Effector memory CD4-positive, alpha-beta T cell (primary cell): ENCODE measurements at regions not wholly inside any gene's neighbourhood (a gene's known extent, or its start where the extent isn't known, plus 50 kb on each side); places are given as distances from the start of the nearest gene placed in this dataset.

Source experiments
- DNase-seq, 3 donors: peaks; one replicate each; pipeline ENCODE4 v3.0.0-alpha.2; 2020
- H3K27ac ChIP-seq: 2 replicates; pipeline ENCODE4 v1.7.0; 2013; ENCODE audit warnings: mild to moderate bottlenecking, low read length, moderate library complexity; ENCODE audit not compliant: insufficient read depth, poor library complexity, severe bottlenecking
- H3K27me3 ChIP-seq: replicated peaks from 2 replicates; pipeline ENCODE4 v1.7.0; 2013; ENCODE audit warnings: mild to moderate bottlenecking, low read length; ENCODE audit not compliant: insufficient read depth, control insufficient read depth, poor library complexity, severe bottlenecking
- H3K36me3 ChIP-seq: 2 replicates; pipeline ENCODE4 v1.7.0; 2013; ENCODE audit warnings: mild to moderate bottlenecking, low read length, moderate library complexity; ENCODE audit not compliant: control insufficient read depth, insufficient read depth
- H3K4me1 ChIP-seq: 2 replicates; pipeline ENCODE4 v1.7.0; 2013; ENCODE audit warnings: low read length, mild to moderate bottlenecking; ENCODE audit not compliant: control insufficient read depth, insufficient read depth, poor library complexity, severe bottlenecking
- H3K4me3 ChIP-seq: 2 replicates; pipeline ENCODE4 v1.7.0; 2013; ENCODE audit warnings: low read length, low read depth, mild to moderate bottlenecking; ENCODE audit not compliant: insufficient read depth, poor library complexity, severe bottlenecking
- H3K9me3 ChIP-seq: 2 replicates; pipeline ENCODE4 v1.7.0; 2013; ENCODE audit warnings: mild to moderate bottlenecking, low read length, moderate library complexity; ENCODE audit not compliant: control insufficient read depth

- H3K4me3 ChIP-seq: no peak overlapping the region
- no peak overlapping the region for H3K27ac ChIP-seq
- H3K27me3 ChIP-seq: no peaks in the 10 kb centered on the region
- H3K9me3 ChIP-seq: no peaks in the 10 kb centered on the region
- H3K36me3 ChIP-seq: no peaks in the 10 kb centered on the region
- DNase-seq: no peak
- no peaks in the 10 kb centered on the region for H3K4me1 ChIP-seq
Measured at GRCh38 chr6:21840428-21840827, 246.9 kb downstream of the SOX4 start.

GRCh38 chr6:21842875-21843645 lies 249.5 kb downstream of the SOX4 start:
- no peak overlapping the region for H3K4me3 ChIP-seq
- H3K9me3 ChIP-seq: no peaks in the 10 kb centered on the region
- no peak for DNase-seq
- H3K27ac ChIP-seq: no peak overlapping the region
- H3K27me3 ChIP-seq: no peaks in the 10 kb centered on the region
- no peaks in the 10 kb centered on the region for H3K36me3 ChIP-seq
- H3K4me1 ChIP-seq: no peaks in the 10 kb centered on the region

- Histone ChIP-seq H3K4me3 (no peak overlapping the region), H3K27me3 (no peaks in the 10 kb centered on the region), H3K9me3 (no peaks in the 10 kb centered on the region), H3K4me1 (no peaks in the 10 kb centered on the region), H3K27ac (no peak overlapping the region), H3K36me3 (no peaks in the 10 kb centered on the region)
- DNase-seq: no peak
Measured at GRCh38 chr6:21844120-21844917, 250.8 kb downstream of the SOX4 start.

- no peaks in the 10 kb centered on the region for H3K9me3 ChIP-seq
- no peak overlapping the region for H3K4me3 ChIP-seq
- H3K27me3 ChIP-seq: no peaks in the 10 kb centered on the region
- H3K36me3 ChIP-seq: no peaks in the 10 kb centered on the region
- DNase-seq: no peak
- no peak overlapping the region for H3K27ac ChIP-seq
- no peaks in the 10 kb centered on the region for H3K4me1 ChIP-seq
Measured at GRCh38 chr6:21845018-21845417, 251.5 kb downstream of the SOX4 start.

GRCh38 chr6:21845439-21846140 lies 252.0 kb downstream of the SOX4 start:
- DNase-seq: no peak
- Histone ChIP-seq H3K36me3 (no peaks in the 10 kb centered on the region), H3K27ac (no peak overlapping the region), H3K9me3 (no peaks in the 10 kb centered on the region), H3K4me1 (no peaks in the 10 kb centered on the region), H3K4me3 (no peak overlapping the region), H3K27me3 (no peaks in the 10 kb centered on the region)

- Histone ChIP-seq H3K27ac (no peak overlapping the region), H3K27me3 (no peaks in the 10 kb centered on the region), H3K4me3 (no peak overlapping the region), H3K36me3 (no peaks in the 10 kb centered on the region), H3K9me3 (no peaks in the 10 kb centered on the region), H3K4me1 (no peaks in the 10 kb centered on the region)
- DNase-seq: no peak
Measured at GRCh38 chr6:21846541-21847451, 253.2 kb downstream of the SOX4 start.

- no peak overlapping the region for H3K4me3 ChIP-seq
Measured at GRCh38 chr6:21847711-21848480, 254.3 kb downstream of the SOX4 start.

GRCh38 chr6:21850691-21851090 lies 257.1 kb downstream of the SOX4 start:
- no peaks in the 10 kb centered on the region for H3K9me3 ChIP-seq
- no peak overlapping the region for H3K27ac ChIP-seq
- H3K4me1 ChIP-seq: no peaks in the 10 kb centered on the region
- no peak for DNase-seq
- no peaks in the 10 kb centered on the region for H3K27me3 ChIP-seq
- no peaks in the 10 kb centered on the region for H3K36me3 ChIP-seq
- no peak overlapping the region for H3K4me3 ChIP-seq

More at GRCh38 chr6:21847711-21848480, 254.3 kb downstream of the SOX4 start:
- H3K27ac ChIP-seq: no peak overlapping the region
- H3K36me3 ChIP-seq: no peaks in the 10 kb centered on the region
- H3K9me3 ChIP-seq: no peaks in the 10 kb centered on the region
- no peak for DNase-seq
- no peaks in the 10 kb centered on the region for H3K4me1 ChIP-seq
- H3K27me3 ChIP-seq: no peaks in the 10 kb centered on the region
